ENCODE measurements at regions not wholly inside any gene's neighbourhood (a gene's known extent, or its start where the extent isn't known, plus 50 kb on each side); places are given as distances from the start of the nearest gene placed in this dataset.
"Not testable (repeated sequence)": the region's sequence is repeated elsewhere in the genome, so short reads cannot be mapped to it uniquely, and the experiment has no call there.

- not testable (repeated sequence) for TF ChIP-seq ZNF384 (IDR thresholded peaks at IDR 0.05); SP1 (IDR thresholded peaks at IDR 0.05); FOXK2 (IDR thresholded peaks at IDR 0.05); PKNOX1 (IDR thresholded peaks at IDR 0.05); HDGF (IDR thresholded peaks at IDR 0.05; ENCODE audit: borderline replicate concordance); BHLHE40 (IDR thresholded peaks at IDR 0.05; ENCODE audit: borderline replicate concordance); NFRKB (IDR thresholded peaks at IDR 0.05); ELF4 (IDR thresholded peaks at IDR 0.05); TARDBP (IDR thresholded peaks at IDR 0.05)
Observed at GRCh38 chr16:70043538-70044067, 70.5 kb upstream of the PDPR start.

Measured in HEK293T (cell line).